ENCODE measurements at regions not wholly inside any gene's neighbourhood (a gene's known extent, or its start where the extent isn't known, plus 50 kb on each side); places are given as distances from the start of the nearest gene placed in this dataset.

- TF ChIP-seq REST (IDR thresholded peaks at IDR 0.05; ENCODE audit: insufficient read depth in 1 of 2, low read depth in 2 of 2, low read length in 2 of 2) = no peak
- no peak for TF ChIP-seq FOXP2 (optimal IDR thresholded peaks at IDR 0.05; ENCODE audit: borderline replicate concordance, extremely low read depth, extremely low read length, insufficient read depth)
- TF ChIP-seq POLR2AphosphoS5 (IDR thresholded peaks at IDR 0.05; ENCODE audit: low read depth, low read length) = no peak
- TF ChIP-seq SIN3A (IDR thresholded peaks at IDR 0.05; ENCODE audit: borderline replicate concordance, insufficient read depth, low read length) = no peak
- TF ChIP-seq TAF1 (IDR thresholded peaks at IDR 0.05; ENCODE audit: borderline replicate concordance, insufficient read depth, low read length) = no peak
Observed at GRCh38 chr12:131551675-131552491, 159.0 kb upstream of the SFSWAP start.

- no peak for TF ChIP-seq FOXP2 (optimal IDR thresholded peaks at IDR 0.05; ENCODE audit: borderline replicate concordance, extremely low read depth, extremely low read length, insufficient read depth)
Observed at GRCh38 chr12:131552492-131552863, 158.4 kb upstream of the SFSWAP start.

GRCh38 chr12:131553096-131553777 lies 157.7 kb upstream of the SFSWAP start:
- TF ChIP-seq REST (IDR thresholded peaks at IDR 0.05; ENCODE audit: insufficient read depth in 1 of 2, low read depth in 2 of 2, low read length in 2 of 2) (no peak), POLR2AphosphoS5 (IDR thresholded peaks at IDR 0.05; ENCODE audit: low read depth, low read length) (no peak), FOXP2 (optimal IDR thresholded peaks at IDR 0.05; ENCODE audit: borderline replicate concordance, extremely low read depth, extremely low read length, insufficient read depth) (no peak)

- TF ChIP-seq FOXP2 (optimal IDR thresholded peaks at IDR 0.05; ENCODE audit: borderline replicate concordance, extremely low read depth, extremely low read length, insufficient read depth) = no peak
Observed at GRCh38 chr12:131555197-131555846, 155.6 kb upstream of the SFSWAP start.

- no peak for TF ChIP-seq POLR2AphosphoS5 (IDR thresholded peaks at IDR 0.05; ENCODE audit: low read depth, low read length)
- no peak for TF ChIP-seq TAF1 (IDR thresholded peaks at IDR 0.05; ENCODE audit: borderline replicate concordance, insufficient read depth, low read length)
- no peak for TF ChIP-seq SIN3A (IDR thresholded peaks at IDR 0.05; ENCODE audit: borderline replicate concordance, insufficient read depth, low read length)
- no peak for TF ChIP-seq REST (IDR thresholded peaks at IDR 0.05; ENCODE audit: insufficient read depth in 1 of 2, low read depth in 2 of 2, low read length in 2 of 2)
- TF ChIP-seq FOXP2 (optimal IDR thresholded peaks at IDR 0.05; ENCODE audit: borderline replicate concordance, extremely low read depth, extremely low read length, insufficient read depth) = no peak
Observed at GRCh38 chr12:131555866-131556265, 155.0 kb upstream of the SFSWAP start.

- TF ChIP-seq TAF1 (IDR thresholded peaks at IDR 0.05; ENCODE audit: borderline replicate concordance, insufficient read depth, low read length) (no peak), REST (IDR thresholded peaks at IDR 0.05; ENCODE audit: insufficient read depth in 1 of 2, low read depth in 2 of 2, low read length in 2 of 2) (no peak), FOXP2 (optimal IDR thresholded peaks at IDR 0.05; ENCODE audit: borderline replicate concordance, extremely low read depth, extremely low read length, insufficient read depth) (no peak), SIN3A (IDR thresholded peaks at IDR 0.05; ENCODE audit: borderline replicate concordance, insufficient read depth, low read length) (no peak), POLR2AphosphoS5 (IDR thresholded peaks at IDR 0.05; ENCODE audit: low read depth, low read length) (no peak)
Observed at GRCh38 chr12:131557078-131557709, 153.7 kb upstream of the SFSWAP start.

All from PFSK-1 (cell line).